Fibroblast of lung (primary cell): ENCODE measurements at regions not wholly inside any gene's neighbourhood (a gene's known extent, or its start where the extent isn't known, plus 50 kb on each side); places are given as distances from the start of the nearest gene placed in this dataset.

ENCODE experiments used
- DNase-seq, 2 donors: peaks; one replicate each; pipeline versions ENCODE4 v3.0.0 to v3.0.0-alpha.2; 2010; ENCODE audit warnings: low read depth in 2 of 2
- H2AFZ ChIP-seq: 2 replicates; pipeline ENCODE4 v1.5.1; 2012; ENCODE audit warnings: low read length, control low read depth, inconsistent platforms
- H3K27ac ChIP-seq: 2 replicates; pipeline ENCODE4 v1.5.1; 2011; ENCODE audit warnings: low read length, control low read depth; ENCODE audit not compliant: insufficient read depth
- H3K27me3 ChIP-seq: 2 replicates; pipeline ENCODE4 v1.5.1; 2011; ENCODE audit warnings: mild to moderate bottlenecking, low read length; ENCODE audit not compliant: control insufficient read depth, insufficient read depth
- H3K36me3 ChIP-seq: 2 replicates; pipeline ENCODE4 v1.5.1; 2011; ENCODE audit warnings: low read length; ENCODE audit not compliant: control insufficient read depth, insufficient read depth
- H3K4me1 ChIP-seq: 2 replicates; pipeline ENCODE4 v1.5.1; 2011; ENCODE audit warnings: low read length; ENCODE audit not compliant: control insufficient read depth, insufficient read depth; ENCODE audit errors: extremely low read depth
- H3K4me2 ChIP-seq: 2 replicates; pipeline ENCODE4 v1.5.1; 2011; ENCODE audit warnings: low read length, control low read depth; ENCODE audit not compliant: insufficient read depth; ENCODE audit errors: extremely low read depth
- H3K4me3 ChIP-seq, 4 experiments: fragments of 200-600 bp in 1 of 4; sonication (generic) in 1 of 4; replicated peaks in 1 of 4; 2 replicates each; pipeline ENCODE4 v1.5.1; 2011 to 2016; ENCODE audit warnings: low read length in 4 of 4, low read depth in 3 of 4, mild to moderate bottlenecking in 3 of 4, control low read depth in 2 of 4, inconsistent platforms in 1 of 4, mixed read lengths in 1 of 4; ENCODE audit not compliant: insufficient read depth in 1 of 4; ENCODE audit errors: control extremely low read depth in 1 of 4
- H3K79me2 ChIP-seq: 2 replicates; pipeline ENCODE4 v1.5.1; 2012; ENCODE audit warnings: mild to moderate bottlenecking, low read length, inconsistent platforms; ENCODE audit not compliant: control insufficient read depth, insufficient read depth
- H3K9ac ChIP-seq: 2 replicates; pipeline ENCODE4 v1.5.1; 2011; ENCODE audit warnings: mild to moderate bottlenecking, low read length, control low read depth; ENCODE audit not compliant: insufficient read depth
- H3K9me3 ChIP-seq: 2 replicates; pipeline ENCODE4 v1.5.1; 2012; ENCODE audit warnings: low read depth, low read length; ENCODE audit not compliant: control insufficient read depth, insufficient read depth
- H4K20me1 ChIP-seq: 2 replicates; pipeline ENCODE4 v1.5.1; 2011; ENCODE audit warnings: low read length; ENCODE audit not compliant: control insufficient read depth, insufficient read depth; ENCODE audit errors: extremely low read depth
- CTCF ChIP-seq, 2 donors: IDR thresholded peaks in 1 of 2; conservative IDR thresholded peaks in 1 of 2; 1 replicate in 1 of 2; 2 replicates in 1 of 2; pipeline ENCODE4 v1.5.1; 2011 to 2012; ENCODE audit warnings: low read length in 2 of 2, control low read depth in 1 of 2, inconsistent platforms in 1 of 2, low read depth in 1 of 2, mild to moderate bottlenecking in 1 of 2
- EZH2 ChIP-seq: IDR thresholded peaks from 2 replicates; pipeline ENCODE4 v1.5.1; 2012; ENCODE audit warnings: low read length, control low read depth, mild to moderate bottlenecking; ENCODE audit errors: missing control alignments

DNA sequence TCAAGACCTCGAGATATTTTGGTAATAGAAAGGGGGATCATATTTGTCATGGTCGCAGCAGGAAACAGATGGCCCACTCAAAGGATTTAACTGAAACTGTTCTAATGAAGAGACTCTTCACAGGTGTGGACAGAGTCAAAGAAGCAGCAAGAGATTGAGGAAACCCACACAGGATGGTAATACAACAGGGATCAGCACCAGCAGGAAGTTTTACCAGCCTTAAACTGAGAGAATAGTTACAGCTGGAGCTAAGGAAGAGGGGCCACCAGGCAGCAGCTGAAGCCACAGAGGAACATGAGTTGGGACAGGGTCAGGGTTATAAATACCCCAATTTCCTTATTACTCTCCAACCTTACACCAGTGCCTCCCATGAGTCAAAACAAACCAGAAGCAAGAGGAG lies 131.8 kb upstream of the UBE2E2 start:
- no peak for TF ChIP-seq CTCF (conservative IDR thresholded peaks at IDR 0.05 in 1 of 2, IDR thresholded peaks at IDR 0.05 in 1 of 2; ENCODE audit: low read depth in 1 of 2, low read length in 2 of 2)
- TF ChIP-seq EZH2 = no peak
- H3K27ac ChIP-seq = no peak overlapping the region

GRCh38 chr3:23071758-23072157 lies 131.4 kb upstream of the UBE2E2 start:
- TF ChIP-seq CTCF (conservative IDR thresholded peaks at IDR 0.05 in 1 of 2, IDR thresholded peaks at IDR 0.05 in 1 of 2; ENCODE audit: low read depth in 1 of 2, low read length in 2 of 2) (no peak), EZH2 (no peak)
- H3K9me3 ChIP-seq = no peaks in the 10 kb centered on the region
- no peaks in the 10 kb centered on the region for H3K79me2 ChIP-seq
- no peak overlapping the region for H3K27ac ChIP-seq
- no peak for DNase-seq
- H4K20me1 ChIP-seq = no peaks in the 10 kb centered on the region
- H3K4me2 ChIP-seq = no peak overlapping the region
- no peak overlapping the region for H2AFZ ChIP-seq
- no peaks in the 10 kb centered on the region for H3K27me3 ChIP-seq
- H3K4me3 ChIP-seq = no peak overlapping the region
- H3K9ac ChIP-seq = no peak overlapping the region
- H3K36me3 ChIP-seq = no peaks in the 10 kb centered on the region
- H3K4me1 ChIP-seq = no peaks in the 10 kb centered on the region

More for the DNA sequence above, 131.8 kb upstream of the UBE2E2 start:
- Histone ChIP-seq H3K79me2 (no peaks in the 10 kb centered on the region), H3K27me3 (no peaks in the 10 kb centered on the region), H3K4me2 (no peak overlapping the region), H4K20me1 (no peaks in the 10 kb centered on the region), H3K9me3 (no peaks in the 10 kb centered on the region), H3K4me1 (no peaks in the 10 kb centered on the region), H3K36me3 (no peaks in the 10 kb centered on the region), H3K4me3 (no peak overlapping the region), H2AFZ (no peak overlapping the region), H3K9ac (no peak overlapping the region)
- DNase-seq = no peak

DNA sequence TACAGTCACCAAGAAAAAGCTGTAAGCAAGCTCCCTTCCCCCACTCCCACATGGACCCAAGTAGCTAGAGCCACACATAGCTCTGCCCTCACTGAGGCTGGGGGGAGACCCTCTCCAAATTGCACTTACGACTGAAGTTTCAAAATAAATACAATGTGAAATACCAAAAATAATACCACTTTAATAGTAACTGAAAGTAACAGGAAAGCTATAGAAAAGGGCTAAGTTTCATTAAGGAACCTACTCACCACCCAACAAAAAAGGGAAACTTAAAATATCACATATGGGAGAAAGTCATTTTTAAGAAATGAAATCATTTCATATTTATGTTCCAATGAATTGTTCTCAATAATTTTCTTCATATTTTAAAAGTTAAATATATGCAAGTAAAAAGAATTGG lies 130.4 kb upstream of the UBE2E2 start:
- H4K20me1 ChIP-seq = no peaks in the 10 kb centered on the region
- no peak overlapping the region for H3K27ac ChIP-seq
- no peaks in the 10 kb centered on the region for H3K79me2 ChIP-seq
- H3K4me2 ChIP-seq = no peak overlapping the region
- no peaks in the 10 kb centered on the region for H3K36me3 ChIP-seq
- no peaks in the 10 kb centered on the region for H3K27me3 ChIP-seq
- DNase-seq = no peak
- no peaks in the 10 kb centered on the region for H3K9me3 ChIP-seq
- H2AFZ ChIP-seq = no peak overlapping the region
- no peak overlapping the region for H3K4me3 ChIP-seq
- no peak overlapping the region for H3K9ac ChIP-seq
- no peaks in the 10 kb centered on the region for H3K4me1 ChIP-seq
- TF ChIP-seq CTCF (conservative IDR thresholded peaks at IDR 0.05 in 1 of 2, IDR thresholded peaks at IDR 0.05 in 1 of 2; ENCODE audit: low read depth in 1 of 2, low read length in 2 of 2) (no peak), EZH2 (no peak)
